HepG2 (cell line): ENCODE measurements at regions not wholly inside any gene's neighbourhood (a gene's known extent, or its start where the extent isn't known, plus 50 kb on each side); places are given as distances from the start of the nearest gene placed in this dataset.

Experiments used
- EED ChIP-seq: sonication (generic); formaldehyde crosslinking; IDR thresholded peaks from 2 replicates; pipeline ENCODE4 v1.5.0; 2020; ENCODE audit warnings: mild to moderate bottlenecking, missing genetic modification reagents
- GATAD2A ChIP-seq: IDR thresholded peaks from 2 replicates; pipeline ENCODE4 v1.6.1; 2016
- HDAC1 ChIP-seq: sonication (generic); formaldehyde crosslinking; IDR thresholded peaks from 2 replicates; pipeline ENCODE4 v1.5.1; 2020; ENCODE audit warnings: mild to moderate bottlenecking, missing genetic modification reagents
- HHEX ChIP-seq: IDR thresholded peaks from 2 replicates; pipeline ENCODE4 v1.6.1; 2016; ENCODE audit warnings: control low read depth
- HNF1A ChIP-seq, 2 experiments: sonication (generic) in 1 of 2; formaldehyde crosslinking in 1 of 2; IDR thresholded peaks; 2 replicates each; pipeline versions ENCODE4 v1.4.0 to v1.6.1; 2016 to 2020; ENCODE audit warnings: borderline replicate concordance in 1 of 2, low read depth in 1 of 2, mild to moderate bottlenecking in 1 of 2, missing genetic modification reagents in 1 of 2
- HOMEZ ChIP-seq: IDR thresholded peaks from 2 replicates; pipeline ENCODE4 v1.6.1; 2016; ENCODE audit warnings: low read depth
- ISX ChIP-seq: sonication (generic); formaldehyde crosslinking; conservative IDR thresholded peaks from 2 replicates; pipeline ENCODE4 v1.5.0; 2020; ENCODE audit warnings: missing genetic modification reagents
- MNT ChIP-seq: fragments of 450-650 bp; IDR thresholded peaks from 2 replicates; pipeline ENCODE4 v1.6.1; 2016
- NCOA1 ChIP-seq: sonication (generic); formaldehyde crosslinking; IDR thresholded peaks from 2 replicates; pipeline ENCODE4 v1.9.0; 2021; ENCODE audit warnings: missing genetic modification reagents
- POGZ ChIP-seq: sonication (generic); formaldehyde crosslinking; IDR thresholded peaks from 2 replicates; pipeline ENCODE4 v1.4.0; 2020; ENCODE audit warnings: mild to moderate bottlenecking, missing genetic modification reagents
- TCF7 ChIP-seq: sonication (generic); IDR thresholded peaks from 2 replicates; pipeline ENCODE4 v1.6.1; 2016; ENCODE audit warnings: antibody characterized with exemption, low read depth
- ZHX1 ChIP-seq: sonication (generic); formaldehyde crosslinking; IDR thresholded peaks from 2 replicates; pipeline ENCODE4 v1.8.1; 2022; ENCODE audit warnings: low read depth, mild to moderate bottlenecking, missing genetic modification reagents
- ZNF232 ChIP-seq: sonication (generic); formaldehyde crosslinking; IDR thresholded peaks from 2 replicates; pipeline ENCODE4 v1.4.0; 2020; ENCODE audit warnings: missing genetic modification reagents, borderline replicate concordance
- ZNF503 ChIP-seq: sonication (generic); formaldehyde crosslinking; IDR thresholded peaks from 2 replicates; pipeline ENCODE4 v1.4.0; 2020; ENCODE audit warnings: missing genetic modification reagents

GRCh38 chr2:42987112-42987922, 194.9 kb upstream of the HAAO start (continued):
- TF ChIP-seq MNT (no peak), HDAC1 (CRISPR knock-in tag) (0 out of 2 replicates have a peak, but pooled peaks have one; percentile 45), ZNF232 (CRISPR knock-in tag) (peak; percentile 26; the same call in 1 of the 2 replicates), NCOA1 (CRISPR knock-in tag) (peak; percentile 47; the same call in 1 of the 2 replicates), GATAD2A (peak; percentile 95), TCF7 (peak; percentile 19; the same call in 1 of the 2 replicates), HOMEZ (CRISPR knock-in tag) (0 out of 2 replicates have a peak, but pooled peaks have one; percentile 16), HNF1A (IDR thresholded peaks at IDR 0.05; ENCODE audit: low read depth) (peak; percentile 65; the same call in 1 of the 2 replicates), HNF1A (CRISPR knock-in tag; IDR thresholded peaks at IDR 0.05; ENCODE audit: borderline replicate concordance) (peak; percentile 68; the same call in 1 of the 2 replicates), POGZ (0 out of 2 replicates have a peak, but pooled peaks have one; percentile 49), EED (CRISPR knock-in tag) (no peak), ZHX1 (CRISPR knock-in tag) (0 out of 2 replicates have a peak, but pooled peaks have one; percentile 31), HHEX (CRISPR knock-in tag) (no peak), ZNF503 (peak; percentile 73; the same call in 1 of the 2 replicates), ISX (CRISPR knock-in tag) (0 out of 2 replicates have a peak, but pooled peaks have one; percentile 44)
